Lung (tissue), 11 donors: ENCODE measurements at regions not wholly inside any gene's neighbourhood (a gene's known extent, or its start where the extent isn't known, plus 50 kb on each side); places are given as distances from the start of the nearest gene placed in this dataset.
"Not testable (repeated sequence)": the region's sequence is repeated elsewhere in the genome, so short reads cannot be mapped to it uniquely, and the experiment has no call there.

Experiments
- ATAC-seq: fragments of 200-7000 bp; cut with Tn5 transposase; one replicate; pipeline ENCODE4 v1.9.1; 2020; ENCODE audit warnings: moderate number of reproducible peaks; ENCODE audit not compliant: insufficient read depth, low FRiP score
- DNase-seq, 3 donors: peaks; one replicate each; pipeline ENCODE4 v3.0.0-alpha.2; 2013 to 2017
- H3K27ac ChIP-seq, 2 donors: one replicate each; pipeline ENCODE4 v1.5.1; 2013; ENCODE audit warnings: mild to moderate bottlenecking in 2 of 2, moderate library complexity in 2 of 2, control low read depth in 1 of 2, inconsistent platforms in 1 of 2, low read depth in 1 of 2, low read length in 1 of 2
- H3K27me3 ChIP-seq, 3 donors: one replicate each; pipeline ENCODE4 v1.5.1; 2013; ENCODE audit warnings: low read length in 2 of 3; ENCODE audit not compliant: control insufficient read depth in 3 of 3, insufficient read depth in 3 of 3
- H3K36me3 ChIP-seq, 4 donors: one replicate each; pipeline ENCODE4 v1.5.1; 2013; ENCODE audit warnings: low read length in 4 of 4, mild to moderate bottlenecking in 1 of 4, moderate library complexity in 1 of 4; ENCODE audit not compliant: control insufficient read depth in 4 of 4, insufficient read depth in 4 of 4
- H3K4me1 ChIP-seq, 5 donors: one replicate each; pipeline ENCODE4 v1.5.1; 2013; ENCODE audit warnings: low read length in 5 of 5, mild to moderate bottlenecking in 2 of 5, moderate library complexity in 1 of 5; ENCODE audit not compliant: control insufficient read depth in 5 of 5, insufficient read depth in 5 of 5
- H3K4me3 ChIP-seq: one replicate; pipeline ENCODE4 v1.5.1; 2013; ENCODE audit warnings: mild to moderate bottlenecking, control low read depth, moderate library complexity
- H3K9ac ChIP-seq, 2 donors: one replicate each; pipeline ENCODE4 v1.5.1; 2013; ENCODE audit warnings: low read length in 2 of 2, control low read depth in 1 of 2; ENCODE audit not compliant: insufficient read depth in 1 of 2
- H3K9me3 ChIP-seq, 4 donors: one replicate each; pipeline ENCODE4 v1.5.1; 2013; ENCODE audit warnings: low read length in 3 of 4, mild to moderate bottlenecking in 1 of 4, moderate library complexity in 1 of 4; ENCODE audit not compliant: control insufficient read depth in 4 of 4, insufficient read depth in 3 of 4
- CTCF ChIP-seq: IDR thresholded peaks from 2 replicates; pipeline ENCODE4 v1.5.1; 2012; ENCODE audit warnings: mild to moderate bottlenecking; ENCODE audit errors: control extremely low read depth, extremely low read depth
- WGBS, 2 donors: extraction: QIAGEN DNeasy Blood & Tissue Kit; methylation state at CpG; one replicate each; pipeline ENCODE4 v1.1.7; 2013; 5-methylcytosine and 5-hydroxymethylcytosine counted together
- donor health status: control.
- donor health status: control.
- donor health status: Bipolar disorder and iron deficiency.
- donor health status: healthy.
- donor health status: DM: yes; HTN: yes; CAD: no.

- ATAC-seq = no peak
- no peak for TF ChIP-seq CTCF
Observed at GRCh38 chr12:105658389-105658788, 327.9 kb downstream of the C12orf75 start.

GRCh38 chr12:105659355-105660075, 329.0 kb downstream of the C12orf75 start:
- no peaks in the 10 kb centered on the region for H3K9me3 ChIP-seq
- DNase-seq (peak in 2 of 3 donors; percentile 10 to 55), ATAC-seq (peak; percentile 24)
- no peak for TF ChIP-seq CTCF
- H3K4me3 ChIP-seq = no peak overlapping the region
- H3K27ac ChIP-seq = peak overlapping the region in 1 of 2 donors; percentile 3
- no peaks in the 10 kb centered on the region for H3K36me3 ChIP-seq
- H3K27me3 ChIP-seq = no peaks in the 10 kb centered on the region
- WGBS, 2 donors = 54 to 56% methylated on average over 2 of the region's 2 CpGs
- no peak overlapping the region for H3K9ac ChIP-seq
- H3K4me1 ChIP-seq = peaks cover 0 to 5% (median 0%) of the 10 kb centered on the region in 5 donors

More at GRCh38 chr12:105658389-105658788, 327.9 kb downstream of the C12orf75 start:
- WGBS, 2 donors = 48 to 52% methylated on average over 2 of the region's 2 CpGs
- Histone ChIP-seq H3K9me3 (peaks cover 0 to 2% (median 0%) of the 10 kb centered on the region in 4 donors), H3K36me3 (no peaks in the 10 kb centered on the region), H3K9ac (no peak overlapping the region), H3K27ac (peak overlapping the region in 1 of 2 donors; percentile 57), H3K27me3 (no peaks in the 10 kb centered on the region), H3K4me3 (no peak overlapping the region), H3K4me1 (peaks cover 0 to 5% (median 0%) of the 10 kb centered on the region in 5 donors)
- DNase-seq = no peak

- not testable (repeated sequence) for H3K9me3 ChIP-seq, DNase-seq, H3K9ac ChIP-seq, H3K36me3 ChIP-seq, H3K27me3 ChIP-seq, H3K27ac ChIP-seq, H3K4me3 ChIP-seq, ATAC-seq, H3K4me1 ChIP-seq
- WGBS, 2 donors = 89 to 92% methylated on average over 1 of the region's 1 CpG
Observed at GRCh38 chr12:105664765-105665164, 334.3 kb downstream of the C12orf75 start.

GRCh38 chr12:105665366-105665765, 334.9 kb downstream of the C12orf75 start:
- no peaks in the 10 kb centered on the region for H3K36me3 ChIP-seq
- H3K4me1 ChIP-seq = peaks cover 0 to 6% (median 1%) of the 10 kb centered on the region in 5 donors
- H3K27me3 ChIP-seq = no peaks in the 10 kb centered on the region
- H3K27ac ChIP-seq = no peak overlapping the region
- no peak overlapping the region for H3K9ac ChIP-seq
- no peak for TF ChIP-seq CTCF
- 94% methylated on average over 5 of the region's 5 CpGs for WGBS, 2 donors
- no peak for ATAC-seq
- H3K9me3 ChIP-seq = peaks cover 0 to 1% (median 0%) of the 10 kb centered on the region in 4 donors
- H3K4me3 ChIP-seq = no peak overlapping the region
- DNase-seq = no peak
